Esophagus muscularis mucosa (tissue), 4 donors: ENCODE measurements at regions not wholly inside any gene's neighbourhood (a gene's known extent, or its start where the extent isn't known, plus 50 kb on each side); places are given as distances from the start of the nearest gene placed in this dataset.

Experiments
- EP300 ChIP-seq: sonication (generic); formaldehyde crosslinking; IDR thresholded peaks from one replicate; pipeline ENCODE4 v1.6.1; 2017; ENCODE audit warnings: antibody characterized with exemption
- POLR2A ChIP-seq: fragments of 450-650 bp; IDR thresholded peaks from one replicate; pipeline ENCODE4 v1.6.1; 2017; ENCODE audit warnings: antibody characterized with exemption, moderate library complexity, mild to moderate bottlenecking, low read depth
- POLR2AphosphoS5 ChIP-seq, 2 donors: sonication (generic); formaldehyde crosslinking; IDR thresholded peaks; one replicate each; pipeline ENCODE4 v1.6.1; 2017; ENCODE audit warnings: antibody characterized with exemption in 2 of 2
- TF ChIP-seq, protein P1 (sequence below), 3 experiments: fragments of 200-600 bp in 2 of 3; fragments of 450-650 bp in 1 of 3; sonication (generic) in 2 of 3; IDR thresholded peaks; one replicate each; pipeline ENCODE4 v1.5.1; 2017 to 2019; ENCODE audit warnings: antibody characterized with exemption in 3 of 3, mild to moderate bottlenecking in 2 of 3, moderate library complexity in 1 of 3

DNA sequence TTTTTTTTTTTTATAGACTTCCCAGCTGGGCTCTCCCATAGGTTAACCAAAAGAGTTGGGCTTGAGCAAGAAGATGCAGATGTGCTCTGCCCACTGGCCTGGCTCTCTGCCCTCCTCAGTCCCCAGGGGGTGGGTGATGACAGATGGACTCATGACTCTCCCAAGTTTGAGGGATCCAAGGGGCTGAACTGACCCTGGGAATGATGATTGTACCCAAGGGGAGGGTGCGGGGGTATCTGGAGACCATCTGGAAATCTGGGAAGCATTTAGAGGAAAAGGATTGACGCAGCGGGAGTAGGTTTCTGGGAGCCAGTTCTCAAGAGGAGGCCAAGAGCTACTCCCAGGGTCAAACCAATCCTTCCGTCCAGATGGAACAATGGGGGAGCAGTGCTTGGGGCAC is 330.8 kb downstream of the CYP26B1 start:
- TF ChIP-seq, protein P1, sequence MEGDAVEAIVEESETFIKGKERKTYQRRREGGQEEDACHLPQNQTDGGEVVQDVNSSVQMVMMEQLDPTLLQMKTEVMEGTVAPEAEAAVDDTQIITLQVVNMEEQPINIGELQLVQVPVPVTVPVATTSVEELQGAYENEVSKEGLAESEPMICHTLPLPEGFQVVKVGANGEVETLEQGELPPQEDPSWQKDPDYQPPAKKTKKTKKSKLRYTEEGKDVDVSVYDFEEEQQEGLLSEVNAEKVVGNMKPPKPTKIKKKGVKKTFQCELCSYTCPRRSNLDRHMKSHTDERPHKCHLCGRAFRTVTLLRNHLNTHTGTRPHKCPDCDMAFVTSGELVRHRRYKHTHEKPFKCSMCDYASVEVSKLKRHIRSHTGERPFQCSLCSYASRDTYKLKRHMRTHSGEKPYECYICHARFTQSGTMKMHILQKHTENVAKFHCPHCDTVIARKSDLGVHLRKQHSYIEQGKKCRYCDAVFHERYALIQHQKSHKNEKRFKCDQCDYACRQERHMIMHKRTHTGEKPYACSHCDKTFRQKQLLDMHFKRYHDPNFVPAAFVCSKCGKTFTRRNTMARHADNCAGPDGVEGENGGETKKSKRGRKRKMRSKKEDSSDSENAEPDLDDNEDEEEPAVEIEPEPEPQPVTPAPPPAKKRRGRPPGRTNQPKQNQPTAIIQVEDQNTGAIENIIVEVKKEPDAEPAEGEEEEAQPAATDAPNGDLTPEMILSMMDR (IDR thresholded peaks at IDR 0.05), result no peak
- no peak for TF ChIP-seq POLR2AphosphoS5 (IDR thresholded peaks at IDR 0.05)
- no peak for TF ChIP-seq POLR2A
- no peak for TF ChIP-seq EP300
